BLaER1 treated with 17β-estradiol and CSF1 and Interleukin-3, amounts not matched to agents 10 nM and 100 nM (cell line): ENCODE measurements at regions not wholly inside any gene's neighbourhood (a gene's known extent, or its start where the extent isn't known, plus 50 kb on each side); places are given as distances from the start of the nearest gene placed in this dataset.

Source experiments
- H3K27ac ChIP-seq, 11 experiments: shearing (Covaris generic); formaldehyde crosslinking; 2 replicates each; pipeline ENCODE4 v1.8.1; 2022
- H3K27me3 ChIP-seq, 11 experiments: shearing (Covaris generic); formaldehyde crosslinking; 2 replicates each; pipeline ENCODE4 v1.8.1; 2022
- H3K36me3 ChIP-seq, 11 experiments: shearing (Covaris generic); formaldehyde crosslinking; 2 replicates each; pipeline ENCODE4 v1.8.1; 2022
- H3K4me1 ChIP-seq, 10 experiments: shearing (Covaris generic); formaldehyde crosslinking; 2 replicates each; pipeline ENCODE4 v1.8.1; 2022
- H3K4me2 ChIP-seq, 11 experiments: shearing (Covaris generic); formaldehyde crosslinking; 2 replicates each; pipeline ENCODE4 v1.8.1; 2022
- H3K4me3 ChIP-seq, 10 experiments: shearing (Covaris generic); formaldehyde crosslinking; 2 replicates each; pipeline ENCODE4 v1.8.1; 2022
- H3K9ac ChIP-seq, 11 experiments: shearing (Covaris generic); formaldehyde crosslinking; 2 replicates each; pipeline ENCODE4 v1.8.1; 2022
- H3K9me3 ChIP-seq, 11 experiments: shearing (Covaris generic); formaldehyde crosslinking; replicated peaks in 1 of 11; 2 replicates each; pipeline ENCODE4 v1.8.1; 2022
- H4K20me1 ChIP-seq, 11 experiments: shearing (Covaris generic); formaldehyde crosslinking; 2 replicates each; pipeline ENCODE4 v1.8.1; 2022
- Cebpa-rat ChIP-seq, 11 experiments: shearing (Covaris generic); IDR thresholded peaks; 2 replicates each; pipeline ENCODE4 v1.8.1; 2022

DNA sequence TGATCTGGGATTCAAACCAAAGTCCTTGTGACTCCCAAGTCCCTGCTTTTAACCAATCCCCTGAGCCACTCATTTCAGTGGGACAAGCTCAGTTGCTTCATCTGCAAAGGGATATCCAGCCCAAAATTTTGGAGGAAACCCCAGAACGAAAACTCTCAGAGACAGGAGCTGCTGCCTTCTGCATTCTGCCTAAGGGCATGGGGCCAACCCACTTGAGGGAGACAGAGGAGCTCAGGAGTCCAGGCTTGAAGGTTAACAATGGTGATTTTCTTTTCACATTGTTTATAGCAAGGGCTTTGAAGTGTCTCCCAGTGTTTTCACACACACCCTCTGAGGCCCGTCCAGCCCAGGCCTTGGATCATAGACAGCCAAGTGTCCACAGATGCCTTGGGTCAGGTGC, 148.1 kb upstream of the CTTNBP2NL start:
- Histone ChIP-seq H3K4me1 (peaks cover 0 to 7% (median 0%) of the 10 kb centered on the region in 10 experiments; a peak in 2 of 20 replicates), H3K36me3 (no peaks in the 10 kb centered on the region), H3K4me3 (no peak overlapping the region), H3K27me3 (no peaks in the 10 kb centered on the region), H3K4me2 (no peak overlapping the region), H3K9me3 (no peaks in the 10 kb centered on the region), H3K27ac (no peak overlapping the region), H3K9ac (no peak overlapping the region), H4K20me1 (no peaks in the 10 kb centered on the region)
- no peak for TF ChIP-seq Cebpa-rat (IDR thresholded peaks at IDR 0.05)

DNA sequence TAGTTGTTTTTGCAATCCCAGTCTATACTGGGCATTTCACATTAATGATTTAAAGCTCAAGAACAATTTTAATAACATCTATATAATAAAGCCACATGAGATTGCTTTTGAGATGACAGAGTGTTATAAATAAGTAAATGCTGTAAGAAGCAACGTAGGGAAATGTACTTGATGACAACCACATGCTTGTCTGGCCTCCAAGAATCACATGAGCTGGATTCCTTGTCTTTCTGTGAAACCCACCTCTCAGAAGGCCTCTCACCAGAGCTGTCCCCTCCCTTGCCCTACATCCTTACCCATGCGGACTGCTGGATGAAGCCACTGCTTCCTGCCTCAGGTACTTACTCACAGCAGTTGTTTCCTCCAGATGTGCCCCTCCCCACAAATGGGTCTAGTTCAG, 145.1 kb upstream of the CTTNBP2NL start:
- Histone ChIP-seq H3K27ac (no peak overlapping the region), H3K4me1 (no peaks in the 10 kb centered on the region), H3K9ac (no peak overlapping the region), H3K4me2 (no peak overlapping the region), H3K36me3 (no peaks in the 10 kb centered on the region), H4K20me1 (no peaks in the 10 kb centered on the region), H3K27me3 (no peaks in the 10 kb centered on the region), H3K4me3 (no peak overlapping the region), H3K9me3 (no peaks in the 10 kb centered on the region)
- no peak for TF ChIP-seq Cebpa-rat (IDR thresholded peaks at IDR 0.05)

GRCh38 chr1:112251766-112252506, 144.1 kb upstream of the CTTNBP2NL start:
- no peaks in the 10 kb centered on the region for H4K20me1 ChIP-seq
- no peak overlapping the region for H3K4me3 ChIP-seq
- no peaks in the 10 kb centered on the region for H3K36me3 ChIP-seq
- H3K27me3 ChIP-seq: no peaks in the 10 kb centered on the region
- no peaks in the 10 kb centered on the region for H3K4me1 ChIP-seq
- no peak overlapping the region for H3K9ac ChIP-seq
- no peak for TF ChIP-seq Cebpa-rat (IDR thresholded peaks at IDR 0.05)
- H3K27ac ChIP-seq: no peak overlapping the region
- no peaks in the 10 kb centered on the region for H3K9me3 ChIP-seq
- H3K4me2 ChIP-seq: no peak overlapping the region

DNA sequence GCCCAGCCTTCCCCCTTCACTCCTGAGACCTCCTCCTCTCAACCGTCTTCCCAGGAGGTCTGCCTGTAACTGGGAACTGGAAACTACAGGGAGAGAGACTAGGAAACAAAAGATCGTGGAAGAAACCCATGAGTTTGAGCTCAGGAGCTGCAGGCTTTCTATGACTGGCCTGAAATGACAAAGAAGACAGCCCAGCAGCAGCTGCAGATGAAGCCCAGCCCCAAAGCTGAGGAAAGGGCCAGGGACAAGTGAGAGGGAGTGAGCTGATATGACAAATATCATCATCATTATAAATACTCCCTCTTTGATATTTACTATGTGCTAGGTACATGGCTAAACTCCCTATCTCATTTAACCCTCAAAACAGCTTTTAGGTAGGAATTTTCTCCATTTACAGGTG, 142.6 kb upstream of the CTTNBP2NL start:
- H3K36me3 ChIP-seq: no peaks in the 10 kb centered on the region
- no peak overlapping the region for H3K4me3 ChIP-seq
- no peaks in the 10 kb centered on the region for H3K9me3 ChIP-seq
- no peak overlapping the region for H3K9ac ChIP-seq
- H4K20me1 ChIP-seq: no peaks in the 10 kb centered on the region
- H3K27ac ChIP-seq: no peak overlapping the region
- H3K4me1 ChIP-seq: no peaks in the 10 kb centered on the region
- no peak for TF ChIP-seq Cebpa-rat (IDR thresholded peaks at IDR 0.05)
- no peak overlapping the region for H3K4me2 ChIP-seq
- H3K27me3 ChIP-seq: no peaks in the 10 kb centered on the region

GRCh38 chr1:112255080-112255479, 140.9 kb upstream of the CTTNBP2NL start:
- Histone ChIP-seq H3K9ac (no peak overlapping the region), H3K9me3 (no peaks in the 10 kb centered on the region), H3K4me2 (no peak overlapping the region), H3K27me3 (no peaks in the 10 kb centered on the region), H4K20me1 (no peaks in the 10 kb centered on the region), H3K36me3 (no peaks in the 10 kb centered on the region), H3K27ac (no peak overlapping the region), H3K4me1 (no peaks in the 10 kb centered on the region), H3K4me3 (no peak overlapping the region)
- TF ChIP-seq Cebpa-rat (IDR thresholded peaks at IDR 0.05): no peak

GRCh38 chr1:112256411-112256810, 139.6 kb upstream of the CTTNBP2NL start:
- H3K4me3 ChIP-seq: no peak overlapping the region
- H3K27me3 ChIP-seq: no peaks in the 10 kb centered on the region
- H3K36me3 ChIP-seq: no peaks in the 10 kb centered on the region
- H3K4me1 ChIP-seq: no peaks in the 10 kb centered on the region
- TF ChIP-seq Cebpa-rat (IDR thresholded peaks at IDR 0.05): no peak
- no peak overlapping the region for H3K9ac ChIP-seq
- H4K20me1 ChIP-seq: no peaks in the 10 kb centered on the region
- H3K4me2 ChIP-seq: no peak overlapping the region
- H3K9me3 ChIP-seq: no peaks in the 10 kb centered on the region
- H3K27ac ChIP-seq: no peak overlapping the region

DNA sequence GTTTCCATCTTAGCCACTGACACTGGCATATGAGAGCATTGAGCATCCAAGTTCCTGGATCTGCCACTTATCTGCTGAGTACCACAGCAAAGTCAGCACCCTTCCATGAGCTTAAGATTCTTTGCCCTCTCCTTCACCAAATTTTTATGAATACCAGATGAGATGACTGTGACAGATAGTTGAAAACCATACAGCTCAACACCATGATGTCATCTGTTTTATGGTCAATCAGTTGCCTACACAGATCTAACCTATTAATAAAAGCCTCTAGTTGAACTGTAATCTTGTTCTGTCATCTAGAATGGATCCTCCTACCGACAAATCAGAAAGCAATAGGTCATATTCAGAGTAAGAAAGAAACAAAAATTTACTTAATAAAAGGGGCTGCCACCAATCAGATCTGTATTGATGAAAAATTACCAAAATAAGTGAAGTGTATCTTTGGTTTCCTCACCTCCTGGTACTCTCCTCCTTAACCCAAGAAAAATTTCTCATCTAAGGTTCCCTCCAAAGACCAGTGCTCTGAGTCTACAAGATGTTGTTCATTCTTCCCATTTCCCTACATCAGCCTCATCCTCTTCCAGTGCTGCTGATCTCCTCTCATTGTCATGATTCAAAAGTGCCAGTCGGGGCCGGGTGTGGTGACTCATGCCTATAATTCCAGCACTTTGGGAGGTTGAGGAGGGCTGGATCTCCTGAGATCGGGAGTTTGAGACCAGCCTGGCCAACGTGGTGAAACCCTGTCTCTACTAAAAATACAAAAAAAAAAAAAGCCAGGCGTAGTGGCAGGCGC, 138.8 kb upstream of the CTTNBP2NL start:
- no peak overlapping the region for H3K27ac ChIP-seq
- no peak overlapping the region for H3K4me2 ChIP-seq
- no peaks in the 10 kb centered on the region for H3K9me3 ChIP-seq

GRCh38 chr1:112260699-112261098, 135.3 kb upstream of the CTTNBP2NL start:
- Histone ChIP-seq H3K27me3 (no peaks in the 10 kb centered on the region), H3K9ac (no peak overlapping the region), H3K27ac (no peak overlapping the region), H3K4me3 (no peak overlapping the region), H3K4me1 (peaks cover 0 to 10% (median 0%) of the 10 kb centered on the region in 10 experiments; a peak in 1 of 20 replicates), H3K9me3 (no peaks in the 10 kb centered on the region), H3K36me3 (no peaks in the 10 kb centered on the region), H3K4me2 (no peak overlapping the region), H4K20me1 (no peaks in the 10 kb centered on the region)
- TF ChIP-seq Cebpa-rat (IDR thresholded peaks at IDR 0.05): no peak

More for the DNA sequence above, 138.8 kb upstream of the CTTNBP2NL start:
- TF ChIP-seq Cebpa-rat (IDR thresholded peaks at IDR 0.05): no peak
- Histone ChIP-seq H3K4me1 (no peaks in the 10 kb centered on the region), H3K27me3 (no peaks in the 10 kb centered on the region), H3K4me3 (no peak overlapping the region), H4K20me1 (no peaks in the 10 kb centered on the region), H3K36me3 (no peaks in the 10 kb centered on the region), H3K9ac (no peak overlapping the region)

DNA sequence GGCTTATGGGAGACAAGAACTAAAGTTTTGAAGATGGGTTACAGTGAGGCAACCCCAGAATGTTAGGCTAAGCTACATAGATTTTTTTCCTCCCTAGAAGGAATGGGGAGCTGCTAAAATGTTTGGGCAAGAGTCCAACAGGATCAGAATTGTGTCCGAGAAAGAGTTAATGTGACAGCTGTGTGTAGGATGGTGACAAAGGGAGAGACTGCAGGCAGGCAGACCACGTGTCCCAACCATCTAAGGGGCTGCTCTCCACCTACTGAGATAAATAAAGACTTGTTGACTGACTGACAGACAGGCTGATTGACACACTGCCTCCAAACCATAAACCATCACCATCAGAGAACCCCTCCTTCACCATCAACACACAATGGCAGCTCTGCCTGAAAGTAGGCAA, 133.7 kb upstream of the CTTNBP2NL start:
- peaks cover 0 to 10% (median 0%) of the 10 kb centered on the region in 10 experiments; a peak in 1 of 20 replicates for H3K4me1 ChIP-seq
- H3K9ac ChIP-seq: no peak overlapping the region
- no peak for TF ChIP-seq Cebpa-rat (IDR thresholded peaks at IDR 0.05)
- H3K27ac ChIP-seq: no peak overlapping the region
- H3K9me3 ChIP-seq: no peaks in the 10 kb centered on the region
- no peaks in the 10 kb centered on the region for H3K36me3 ChIP-seq
- no peak overlapping the region for H3K4me3 ChIP-seq
- no peaks in the 10 kb centered on the region for H3K27me3 ChIP-seq
- no peak overlapping the region for H3K4me2 ChIP-seq
- H4K20me1 ChIP-seq: no peaks in the 10 kb centered on the region

DNA sequence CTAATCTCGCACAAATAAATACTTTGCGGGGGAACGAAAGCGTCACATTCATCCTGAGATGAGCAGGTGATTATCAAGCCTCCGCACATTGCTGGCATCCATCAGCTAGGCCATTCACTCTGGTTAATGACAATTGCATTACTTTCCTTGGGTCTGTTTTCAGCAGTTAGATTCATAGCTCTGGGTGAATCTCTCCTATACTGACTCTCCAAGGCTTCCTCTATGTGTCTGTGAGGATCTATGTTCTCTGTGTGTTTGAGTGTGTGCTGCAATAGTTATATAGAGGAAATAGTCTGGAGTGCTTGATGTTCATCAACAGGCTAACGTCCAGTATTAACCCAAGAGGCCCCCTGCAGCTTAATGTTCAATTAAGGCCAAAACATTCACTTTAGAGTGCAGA, 133.0 kb upstream of the CTTNBP2NL start:
- Histone ChIP-seq H3K9ac (no peak overlapping the region), H3K27me3 (no peaks in the 10 kb centered on the region), H3K4me1 (peaks cover 0 to 10% (median 0%) of the 10 kb centered on the region in 10 experiments; a peak in 1 of 20 replicates), H3K9me3 (no peaks in the 10 kb centered on the region), H4K20me1 (no peaks in the 10 kb centered on the region), H3K36me3 (no peaks in the 10 kb centered on the region), H3K4me3 (no peak overlapping the region), H3K4me2 (no peak overlapping the region), H3K27ac (no peak overlapping the region)
- no peak for TF ChIP-seq Cebpa-rat (IDR thresholded peaks at IDR 0.05)
